IMR-90 (cell line): ENCODE measurements at regions not wholly inside any gene's neighbourhood (a gene's known extent, or its start where the extent isn't known, plus 50 kb on each side); places are given as distances from the start of the nearest gene placed in this dataset.

Experiments used
- ATAC-seq: fragments of 200-7000 bp; cut with Tn5 transposase; 2 replicates; pipeline ENCODE4 v1.9.1; 2020; ENCODE audit warnings: low read depth, mild to moderate bottlenecking, moderate library complexity
- BruUV-seq: library from RNA; stranded (reverse); fragments of 400-500 nt; replicated peaks from 2 replicates; lab custom pipeline; 2021; lab: Mats Ljungman, UMichigan
- CTCF ChIA-PET: fragments of 300-600 bp; formaldehyde crosslinking; extraction: SDS; loops from one replicate; lab custom pipeline; 2021; ENCODE audit warnings: antibody characterized with exemption; lab: Yijun Ruan, JAX
- POLR2A ChIA-PET: fragments of 300-600 bp; sonication (Branson Sonifier 250); formaldehyde crosslinking; loops from one replicate; lab custom pipeline; 2022; ENCODE audit warnings: antibody characterized with exemption; ENCODE audit not compliant: unreplicated experiment; lab: Charles Lee
- DNase-seq: peaks from one replicate; pipeline ENCODE4 v3.0.0; 2013
- H2AFZ ChIP-seq: replicated peaks from 2 replicates; pipeline ENCODE3; 2013; ENCODE audit warnings: low read length, mild to moderate bottlenecking; ENCODE audit not compliant: poor library complexity
- H2AK5ac ChIP-seq: 2 replicates; pipeline ENCODE4 v1.6.1; 2013; ENCODE audit warnings: low read depth, low read length, inconsistent platforms
- H2AK9ac ChIP-seq: replicated peaks from 2 replicates; pipeline ENCODE3; 2013; ENCODE audit warnings: mild to moderate bottlenecking, low read depth, low read length, moderate library complexity; ENCODE audit not compliant: poor library complexity
- H2BK120ac ChIP-seq: 2 replicates; pipeline ENCODE4 v1.6.1; 2013; ENCODE audit warnings: low read depth, low read length, inconsistent platforms
- H2BK15ac ChIP-seq: 3 replicates; pipeline ENCODE4 v1.6.1; 2013; ENCODE audit warnings: low read depth, low read length, inconsistent platforms
- H2BK20ac ChIP-seq: 2 replicates; pipeline ENCODE4 v1.6.1; 2013; ENCODE audit warnings: low read depth, mild to moderate bottlenecking, inconsistent platforms, low read length, moderate library complexity
- H2BK5ac ChIP-seq: 2 replicates; pipeline ENCODE4 v1.6.1; 2013; ENCODE audit warnings: mild to moderate bottlenecking, low read depth, low read length, inconsistent platforms; ENCODE audit not compliant: poor library complexity, severe bottlenecking
- H3K14ac ChIP-seq: replicated peaks from 2 replicates; pipeline ENCODE4 v1.6.1; 2013; ENCODE audit warnings: low read depth, low read length, inconsistent platforms
- H3K18ac ChIP-seq: 2 replicates; pipeline ENCODE4 v1.6.1; 2013; ENCODE audit warnings: low read depth, low read length, control low read depth
- H3K23ac ChIP-seq: 2 replicates; pipeline ENCODE4 v1.6.1; 2013; ENCODE audit warnings: low read depth, low read length, inconsistent platforms
- H3K27ac ChIP-seq: 2 replicates; pipeline ENCODE4 v1.5.1; 2013; ENCODE audit warnings: mild to moderate bottlenecking, control low read depth, low read length; ENCODE audit not compliant: insufficient read depth
- H3K27me3 ChIP-seq: 2 replicates; pipeline ENCODE4 v1.6.1; 2013; ENCODE audit warnings: low read length; ENCODE audit not compliant: control insufficient read depth, insufficient read depth
- H3K36me3 ChIP-seq: 2 replicates; pipeline ENCODE4 v1.6.1; 2013; ENCODE audit warnings: low read length, mixed read lengths; ENCODE audit not compliant: control insufficient read depth, insufficient read depth
- H3K4ac ChIP-seq: 2 replicates; pipeline ENCODE4 v1.6.1; 2013; ENCODE audit warnings: low read depth, low read length, inconsistent platforms
- H3K4me1 ChIP-seq: 2 replicates; pipeline ENCODE4 v1.6.1; 2013; ENCODE audit warnings: low read length, mixed read lengths; ENCODE audit not compliant: control insufficient read depth, insufficient read depth
- H3K4me2 ChIP-seq: 2 replicates; pipeline ENCODE4 v1.6.1; 2013; ENCODE audit warnings: low read depth, mild to moderate bottlenecking, control low read depth, low read length, moderate library complexity
- H3K4me3 ChIP-seq: 2 replicates; pipeline ENCODE4 v1.5.1; 2013; ENCODE audit warnings: low read depth, mild to moderate bottlenecking, control low read depth, low read length, moderate library complexity; ENCODE audit not compliant: insufficient read depth
- H3K56ac ChIP-seq: 2 replicates; pipeline ENCODE4 v1.6.1; 2013; ENCODE audit warnings: low read length, inconsistent platforms; ENCODE audit not compliant: insufficient read depth; ENCODE audit errors: extremely low read depth
- H3K79me1 ChIP-seq, 2 experiments: 2 replicates each; pipeline ENCODE4 v1.6.1; 2013; ENCODE audit warnings: low read length in 2 of 2, inconsistent platforms in 1 of 2, low read depth in 1 of 2
- H3K9ac ChIP-seq: 2 replicates; pipeline ENCODE4 v1.6.1; 2013; ENCODE audit warnings: low read depth, low read length, control low read depth
- H3K9me1 ChIP-seq: 2 replicates; pipeline ENCODE4 v1.6.1; 2013; ENCODE audit warnings: low read length, inconsistent platforms; ENCODE audit not compliant: insufficient read depth
- H3K9me3 ChIP-seq: 2 replicates; pipeline ENCODE4 v1.6.1; 2013; ENCODE audit warnings: low read length; ENCODE audit not compliant: control insufficient read depth, insufficient read depth
- H4K20me1 ChIP-seq: 2 replicates; pipeline ENCODE4 v1.6.1; 2013; ENCODE audit warnings: low read length, inconsistent platforms; ENCODE audit not compliant: insufficient read depth
- H4K5ac ChIP-seq: 2 replicates; pipeline ENCODE4 v1.6.1; 2013; ENCODE audit warnings: mild to moderate bottlenecking, low read depth, low read length, control low read depth
- H4K8ac ChIP-seq, 2 experiments: 2 replicates each; pipeline ENCODE4 v1.6.1; 2013; ENCODE audit warnings: low read depth in 2 of 2, low read length in 2 of 2, control low read depth in 1 of 2, inconsistent platforms in 1 of 2
- H4K91ac ChIP-seq: 2 replicates; pipeline ENCODE4 v1.6.1; 2013; ENCODE audit warnings: low read depth, low read length, inconsistent platforms; ENCODE audit not compliant: insufficient read depth
- BHLHE40 ChIP-seq: fragments of 150-350 bp; IDR thresholded peaks from 2 replicates; pipeline ENCODE4 v1.6.1; 2016; ENCODE audit warnings: mild to moderate bottlenecking, low read depth, low read length
- CHD1 ChIP-seq: IDR thresholded peaks from 2 replicates; pipeline ENCODE4 v1.6.1; 2012; ENCODE audit warnings: low read depth, low read length, improper control_type of control experiment
- CTCF ChIP-seq: conservative IDR thresholded peaks from 2 replicates; pipeline ENCODE4 v1.5.1; 2012; ENCODE audit warnings: mild to moderate bottlenecking, low read depth, low read length, improper control_type of control experiment
- FOS ChIP-seq: fragments of 150-350 bp; IDR thresholded peaks from 2 replicates; pipeline ENCODE4 v1.6.1; 2016; ENCODE audit warnings: low read depth, low read length
- MAFK ChIP-seq: IDR thresholded peaks from 2 replicates; pipeline ENCODE4 v1.6.1; 2012; ENCODE audit warnings: low read depth, low read length, improper control_type of control experiment
- MAZ ChIP-seq: IDR thresholded peaks from 2 replicates; pipeline ENCODE4 v1.6.1; 2012; ENCODE audit warnings: low read depth, mild to moderate bottlenecking, low read length, improper control_type of control experiment, moderate library complexity, borderline replicate concordance
- POLR2A ChIP-seq: IDR thresholded peaks from 2 replicates; pipeline ENCODE4 v1.6.1; 2012; ENCODE audit warnings: mild to moderate bottlenecking, low read depth, low read length
- RCOR1 ChIP-seq: IDR thresholded peaks from 2 replicates; pipeline ENCODE4 v1.6.1; 2012; ENCODE audit warnings: mild to moderate bottlenecking, low read length, improper control_type of control experiment; ENCODE audit not compliant: insufficient replicate concordance
- SMC3 ChIP-seq: fragments of 150-350 bp; IDR thresholded peaks from 2 replicates; pipeline ENCODE4 v1.6.1; 2016; ENCODE audit warnings: low read depth, mild to moderate bottlenecking, antibody characterized with exemption, low read length, moderate library complexity
- WGBS, 2 experiments: methylation state at CpG; one replicate each; pipeline versions ENCODE4 v1.1.5 to v1.1.7; 2013; ENCODE audit warnings: missing lambda C conversion rate in 2 of 2; ENCODE audit not compliant: insufficient read length in 1 of 2; ENCODE audit errors: extremely low coverage in 2 of 2; 5-methylcytosine and 5-hydroxymethylcytosine counted together
- dilution Hi-C: fragments of 300-500 bp; cut with HindIII; formaldehyde crosslinking; loops from one replicate; pipeline ENCODE4 v1.14.3; 2018; ENCODE audit warnings: low sequenced_read_pairs; ENCODE audit not compliant: unreplicated experiment
- in situ Hi-C: fragments of 300-500 bp; cut with MboI; formaldehyde crosslinking; loops from 3 replicates; pipeline ENCODE4 v1.14.3; 2019; ENCODE audit warnings: low sequenced_read_pairs, inconsistent platforms, mixed read lengths
- intact Hi-C: fragments of 100-400 bp; cut with micrococcal nuclease; formaldehyde crosslinking; loops from 2 replicates; pipeline ENCODE4 v1.10.0; 2022
- TF ChIP-seq, protein P1 (sequence below): fragments of 150-350 bp; IDR thresholded peaks from 2 replicates; pipeline ENCODE4 v1.6.1; 2016; ENCODE audit warnings: low read depth, mild to moderate bottlenecking, low read length, moderate library complexity, borderline replicate concordance
- TF ChIP-seq, protein P2 (sequence below): fragments of 150-350 bp; IDR thresholded peaks from 2 replicates; pipeline ENCODE4 v1.6.1; 2017; ENCODE audit warnings: mild to moderate bottlenecking, antibody characterized with exemption, low read length, low read depth

DNA sequence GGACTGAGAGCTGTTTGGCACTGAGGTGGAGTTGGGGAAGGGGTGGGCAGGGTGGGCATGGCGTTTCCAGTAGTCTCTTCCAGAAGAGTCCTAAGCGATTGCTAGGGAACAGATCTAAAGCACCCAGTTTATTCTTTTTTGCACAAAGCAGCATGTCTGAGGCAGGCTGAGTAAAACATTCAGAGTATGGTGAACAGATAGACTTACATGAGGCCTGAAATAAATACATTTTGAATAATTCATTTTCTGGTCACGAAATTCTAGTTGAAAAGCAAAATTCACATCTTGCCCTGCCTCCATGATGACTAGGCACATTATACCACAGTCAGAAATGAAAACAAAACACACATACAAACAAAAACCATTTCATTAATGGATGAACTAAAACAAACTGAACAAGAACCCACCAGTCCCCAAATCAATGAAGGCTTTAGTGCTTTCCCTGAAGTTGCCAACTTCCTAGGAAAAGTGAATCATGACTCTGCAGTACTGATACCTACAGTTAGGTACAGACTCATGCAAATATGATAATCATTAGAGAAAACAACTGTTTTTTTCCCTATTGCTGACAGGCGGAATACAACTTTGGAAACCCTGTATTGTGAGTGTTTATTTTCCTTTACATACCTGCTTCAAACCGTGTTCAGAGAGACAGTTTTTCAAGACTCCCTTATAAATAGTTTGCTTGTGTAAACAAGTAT is 702.9 kb upstream of the POU3F2 start:
- CTCF ChIA-PET, result no interaction called here
- 54% methylated on average over 2 of the region's 5 CpGs; no CpG with 5 or more reads in 1 of the 2 experiments for WGBS, 2 experiments

More for the DNA sequence above, 702.9 kb upstream of the POU3F2 start:
- H3K79me1 ChIP-seq, result no peaks in the 10 kb centered on the region
- H3K23ac ChIP-seq, result no peak overlapping the region
- DNase-seq (no peak), ATAC-seq (no peak)
- no peak overlapping the region for H4K8ac ChIP-seq
- BruUV-seq, result no TSS peak
- no peak overlapping the region for H3K14ac ChIP-seq
- POLR2A ChIA-PET, result no interaction called here
- H3K4me1 ChIP-seq, result no peaks in the 10 kb centered on the region
- in situ Hi-C loops, result no loop called here
- no peak overlapping the region for H2BK20ac ChIP-seq
- H3K9me3 ChIP-seq, result 0 out of 2 replicates have a peak, but pooled peaks cover 2% of the 10 kb centered on the region
- no peak overlapping the region for H3K18ac ChIP-seq
- no peak overlapping the region for H2BK15ac ChIP-seq
- H2BK120ac ChIP-seq, result no peak overlapping the region
- no peak overlapping the region for H4K5ac ChIP-seq
- no peak overlapping the region for H3K4me2 ChIP-seq
- intact Hi-C loops, result no loop called here
- H3K56ac ChIP-seq, result no peak overlapping the region
- H2BK5ac ChIP-seq, result no peak overlapping the region
- no peak overlapping the region for H3K27ac ChIP-seq
- H3K4me3 ChIP-seq, result no peak overlapping the region
- H3K36me3 ChIP-seq, result no peaks in the 10 kb centered on the region
- no peak overlapping the region for H2AFZ ChIP-seq
- dilution Hi-C loops, result no loop called here
- no peaks in the 10 kb centered on the region for H3K27me3 ChIP-seq
- no peak for TF ChIP-seq CHD1
- no peak for TF ChIP-seq BHLHE40
- no peak for TF ChIP-seq FOS
- TF ChIP-seq MAFK, result no peak
- TF ChIP-seq POLR2A, result no peak
- TF ChIP-seq MAZ, result no peak
- TF ChIP-seq, protein P1, sequence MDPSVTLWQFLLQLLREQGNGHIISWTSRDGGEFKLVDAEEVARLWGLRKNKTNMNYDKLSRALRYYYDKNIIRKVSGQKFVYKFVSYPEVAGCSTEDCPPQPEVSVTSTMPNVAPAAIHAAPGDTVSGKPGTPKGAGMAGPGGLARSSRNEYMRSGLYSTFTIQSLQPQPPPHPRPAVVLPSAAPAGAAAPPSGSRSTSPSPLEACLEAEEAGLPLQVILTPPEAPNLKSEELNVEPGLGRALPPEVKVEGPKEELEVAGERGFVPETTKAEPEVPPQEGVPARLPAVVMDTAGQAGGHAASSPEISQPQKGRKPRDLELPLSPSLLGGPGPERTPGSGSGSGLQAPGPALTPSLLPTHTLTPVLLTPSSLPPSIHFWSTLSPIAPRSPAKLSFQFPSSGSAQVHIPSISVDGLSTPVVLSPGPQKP, result no peak
- no peak for TF ChIP-seq RCOR1
- no peak for TF ChIP-seq SMC3
- TF ChIP-seq, protein P2, sequence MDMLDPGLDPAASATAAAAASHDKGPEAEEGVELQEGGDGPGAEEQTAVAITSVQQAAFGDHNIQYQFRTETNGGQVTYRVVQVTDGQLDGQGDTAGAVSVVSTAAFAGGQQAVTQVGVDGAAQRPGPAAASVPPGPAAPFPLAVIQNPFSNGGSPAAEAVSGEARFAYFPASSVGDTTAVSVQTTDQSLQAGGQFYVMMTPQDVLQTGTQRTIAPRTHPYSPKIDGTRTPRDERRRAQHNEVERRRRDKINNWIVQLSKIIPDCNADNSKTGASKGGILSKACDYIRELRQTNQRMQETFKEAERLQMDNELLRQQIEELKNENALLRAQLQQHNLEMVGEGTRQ, result no peak
- TF ChIP-seq CTCF, result no peak
- H2AK5ac ChIP-seq, result no peak overlapping the region
- H3K4ac ChIP-seq, result no peak overlapping the region
- H3K9ac ChIP-seq, result no peak overlapping the region
- no peaks in the 10 kb centered on the region for H4K20me1 ChIP-seq
- no peaks in the 10 kb centered on the region for H3K9me1 ChIP-seq
- no peak overlapping the region for H2AK9ac ChIP-seq
- no peak overlapping the region for H4K91ac ChIP-seq
